ENCODE measurements at regions not wholly inside any gene's neighbourhood (a gene's known extent, or its start where the extent isn't known, plus 50 kb on each side); places are given as distances from the start of the nearest gene placed in this dataset.

- TF ChIP-seq POLR2AphosphoS5 (IDR thresholded peaks at IDR 0.05; ENCODE audit: low read depth, low read length) (no peak), POLR2A (IDR thresholded peaks at IDR 0.05; ENCODE audit: low read depth, low read length) (no peak), SPI1 (IDR thresholded peaks at IDR 0.05; ENCODE audit: low read depth, low read length) (no peak), POU2F2 (IDR thresholded peaks at IDR 0.05; ENCODE audit: low read depth, low read length) (no peak), TAF1 (IDR thresholded peaks at IDR 0.05; ENCODE audit: low read depth, low read length) (no peak), PAX5 (IDR thresholded peaks at IDR 0.05; ENCODE audit: insufficient read depth, low read length, severe bottlenecking) (no peak)
These were observed 1114.6 kb upstream of the KLHL29 start for GRCh38 chr2:22270341-22270740.
